SKM-1 (cell line): ENCODE measurements at regions not wholly inside any gene's neighbourhood (a gene's known extent, or its start where the extent isn't known, plus 50 kb on each side); places are given as distances from the start of the nearest gene placed in this dataset.

ENCODE experiments used
- DNase-seq: peaks from one replicate; lab custom pipeline; 2025; ENCODE audit not compliant: unreplicated experiment; lab: John Stamatoyannopoulos, UW

DNA sequence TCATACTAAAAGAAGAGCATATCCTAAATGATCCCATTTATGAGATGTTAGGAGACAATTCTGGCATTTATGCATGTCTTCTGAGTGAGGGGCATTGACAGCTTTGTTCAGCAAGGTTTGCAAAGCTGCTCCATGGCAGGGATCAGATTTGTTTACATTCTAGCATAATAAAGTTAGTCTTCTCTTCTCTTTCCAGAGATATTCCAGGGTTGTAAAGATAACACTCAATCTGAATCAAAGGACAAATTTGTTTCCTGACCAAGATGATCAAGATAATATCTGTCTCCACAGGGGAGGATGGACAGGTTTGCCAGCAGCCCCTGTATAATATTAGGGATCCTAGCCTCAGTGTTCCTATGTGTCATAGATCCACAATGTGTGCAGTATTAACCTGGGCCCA, 77.5 kb upstream of the ZC3H12C start:
- DNase-seq, result no peak

DNA sequence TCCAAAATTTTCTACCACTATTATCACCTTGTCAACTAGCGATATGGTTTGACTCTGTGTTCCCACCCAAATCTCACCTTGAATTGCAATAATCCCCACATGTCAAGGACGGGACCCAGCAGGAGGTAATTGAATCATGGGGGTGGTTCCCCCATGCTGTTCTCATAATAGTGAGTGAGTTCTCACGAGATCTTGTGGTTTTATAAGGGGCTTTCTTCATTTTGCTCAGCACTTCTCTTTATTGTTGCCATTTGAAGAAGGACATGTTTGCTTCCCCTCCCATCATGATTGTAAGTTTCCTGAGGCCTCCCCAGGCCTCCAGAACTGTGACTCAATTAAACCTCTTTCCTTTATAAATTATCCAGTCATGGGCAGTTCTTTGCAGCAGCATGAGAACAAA, 73.5 kb upstream of the ZC3H12C start:
- no peak for DNase-seq

DNA sequence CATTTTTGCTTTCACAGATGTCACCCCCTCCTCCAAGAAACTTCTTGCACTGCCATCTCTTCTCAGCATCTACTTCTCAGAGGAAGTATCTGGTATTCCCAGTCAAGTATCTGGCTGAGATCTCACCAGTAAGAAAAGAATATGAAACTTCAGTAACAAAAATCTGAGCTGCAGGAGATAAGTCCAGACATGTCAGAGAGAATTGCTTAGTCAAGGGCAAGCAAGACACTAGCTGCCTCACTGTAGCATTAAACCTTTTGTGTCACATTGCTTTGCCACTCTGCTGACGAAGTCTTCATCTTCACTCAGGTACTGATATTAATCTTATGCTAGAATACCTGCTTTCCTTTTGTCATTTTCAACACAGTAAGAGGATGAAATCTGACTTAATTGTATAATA, 70.6 kb upstream of the ZC3H12C start:
- no peak for DNase-seq

DNA sequence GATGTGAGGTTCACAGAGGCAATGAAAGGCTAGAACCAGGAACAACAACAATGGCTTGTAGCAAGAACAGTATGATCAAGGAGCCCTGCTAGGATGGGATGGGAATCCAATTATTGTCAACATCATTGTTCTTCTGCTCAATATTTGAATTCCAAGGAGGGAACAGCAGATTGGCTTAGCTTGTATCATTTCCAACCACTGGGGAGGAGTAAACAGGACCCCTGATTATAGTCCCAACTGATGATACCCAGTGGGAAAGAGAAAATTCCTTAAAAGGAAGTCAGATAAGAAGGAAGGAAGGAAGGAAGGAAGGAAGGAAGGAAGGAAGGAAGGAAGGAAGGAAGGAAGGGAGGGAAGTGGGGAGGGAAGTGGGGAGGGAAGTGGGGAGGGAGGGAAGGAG, 69.5 kb upstream of the ZC3H12C start:
- no peak for DNase-seq

DNA sequence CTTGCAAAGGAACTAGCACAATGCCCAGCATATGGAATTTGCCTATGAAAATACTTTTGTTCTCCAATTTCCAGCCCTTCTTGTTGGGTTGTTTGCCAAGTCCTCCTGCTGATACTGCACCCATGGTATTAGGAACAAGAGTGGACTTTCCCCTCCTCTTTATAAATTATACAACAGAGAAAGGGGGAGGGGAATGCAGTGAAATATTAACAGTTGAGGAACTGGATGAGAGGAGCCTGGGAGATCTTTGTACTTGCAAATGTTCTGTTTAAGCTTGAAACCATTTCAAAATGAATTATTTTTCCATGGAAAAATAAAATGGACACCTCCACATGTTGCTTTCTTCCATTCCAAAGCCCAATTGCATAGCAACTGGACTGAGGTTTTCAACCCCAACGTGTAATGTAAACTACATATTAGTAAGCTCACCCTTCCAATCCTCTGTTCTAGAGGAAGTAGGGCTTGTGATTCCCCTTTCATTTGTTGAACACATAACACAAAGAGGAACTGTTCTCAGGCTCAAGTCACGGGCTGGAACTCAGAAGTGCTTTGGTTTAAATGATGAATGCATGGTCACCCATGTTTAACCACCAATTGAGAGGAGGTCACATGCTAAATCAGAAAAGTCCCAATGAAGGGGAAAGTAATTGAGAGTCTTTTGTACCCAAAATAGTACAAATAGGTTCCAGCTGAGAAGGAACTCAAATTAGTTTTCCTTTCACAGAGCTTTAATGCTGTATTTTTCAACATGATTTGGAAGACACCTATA, 66.2 kb upstream of the ZC3H12C start:
- DNase-seq, result peak; percentile 52

DNA sequence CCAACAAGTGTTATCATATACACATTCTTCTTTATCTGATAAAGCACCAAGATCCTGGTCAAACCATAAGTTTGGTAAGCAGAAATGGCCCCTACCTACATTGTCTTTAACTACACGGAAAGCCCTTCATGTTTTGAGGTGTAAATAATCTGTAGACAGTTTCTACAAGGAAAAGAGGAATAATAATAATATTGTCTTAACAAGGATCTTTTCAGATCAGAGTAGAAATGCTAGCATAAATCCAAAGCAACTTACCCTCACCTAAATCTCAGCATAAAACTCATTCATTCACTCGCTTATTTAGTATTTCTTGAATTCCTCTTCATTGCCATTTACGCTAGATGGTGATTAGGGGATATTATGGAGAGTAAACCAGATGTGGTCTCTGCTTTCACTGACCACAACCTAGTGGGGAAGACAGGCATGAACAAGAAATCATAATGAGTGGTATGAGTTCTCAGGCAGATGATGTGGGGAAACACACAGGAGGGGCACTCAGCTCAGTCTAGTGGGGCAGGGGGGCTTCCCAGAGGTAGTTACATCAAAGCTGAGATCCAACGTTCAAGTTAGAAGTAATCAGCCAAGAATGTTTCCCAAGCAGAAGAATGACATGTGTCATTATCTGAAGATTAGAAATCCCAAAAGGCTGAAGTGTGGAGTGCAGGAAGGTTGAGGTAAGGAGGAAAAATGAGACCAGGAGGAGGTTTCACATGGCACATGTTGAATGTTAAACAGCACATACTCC, 65.4 kb upstream of the ZC3H12C start:
- DNase-seq, result no peak

DNA sequence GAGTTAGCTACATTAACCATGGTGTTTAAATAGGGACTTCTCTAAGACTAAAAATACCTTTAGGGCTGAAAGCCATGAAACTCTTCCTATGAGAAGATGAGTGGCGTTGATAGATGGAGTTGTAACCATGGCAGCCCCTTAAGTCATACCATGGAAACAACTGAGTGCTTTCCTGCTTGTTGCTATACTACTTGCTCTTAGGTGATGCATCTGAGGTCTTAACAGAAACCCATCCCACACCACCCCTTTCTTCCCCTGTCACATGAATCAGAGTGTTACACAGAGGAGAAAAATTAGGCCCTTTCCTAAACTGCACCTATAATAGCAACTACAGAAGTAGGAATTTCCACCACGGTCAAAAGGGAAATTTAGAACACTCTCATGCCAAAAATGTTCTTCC, 64.3 kb upstream of the ZC3H12C start:
- DNase-seq, result no peak

DNA sequence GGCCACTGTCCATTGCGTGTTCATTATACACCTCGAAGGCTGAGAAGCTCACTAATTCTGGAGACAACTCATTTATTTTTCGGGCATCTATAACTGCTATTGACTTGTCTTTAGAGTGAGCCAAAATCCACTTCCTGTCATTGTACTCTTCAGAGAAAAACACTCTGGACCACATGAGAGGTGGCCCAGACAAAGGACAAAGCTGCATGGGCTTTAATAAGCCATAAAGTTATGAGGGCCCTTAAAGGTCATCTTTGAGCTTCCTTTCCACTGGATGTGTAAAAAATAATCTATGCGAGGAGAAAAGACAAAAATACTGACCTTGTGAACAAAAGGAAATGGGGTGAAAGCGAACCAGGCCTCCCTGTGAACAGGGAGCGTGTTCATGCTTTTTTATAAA, 63.5 kb upstream of the ZC3H12C start:
- DNase-seq, result no peak

DNA sequence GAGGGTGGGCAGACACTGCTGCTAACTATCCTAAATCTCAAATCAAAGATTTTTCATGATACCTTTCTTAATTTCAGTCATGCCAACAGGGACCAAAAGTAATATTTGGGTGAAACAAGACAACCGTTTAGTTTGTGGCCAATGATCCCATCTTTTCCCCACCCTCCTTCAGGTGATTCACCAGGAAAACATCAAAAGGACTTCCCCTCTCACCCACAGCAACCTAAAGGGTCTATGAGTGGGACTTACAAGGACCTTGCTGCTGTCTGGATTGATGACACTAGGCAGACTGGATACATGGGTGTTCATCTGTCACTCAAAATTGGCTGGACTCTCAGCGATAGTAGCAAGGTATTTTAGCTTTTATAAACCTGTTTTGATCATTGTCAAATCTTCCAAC, 62.0 kb upstream of the ZC3H12C start:
- no peak for DNase-seq

DNA sequence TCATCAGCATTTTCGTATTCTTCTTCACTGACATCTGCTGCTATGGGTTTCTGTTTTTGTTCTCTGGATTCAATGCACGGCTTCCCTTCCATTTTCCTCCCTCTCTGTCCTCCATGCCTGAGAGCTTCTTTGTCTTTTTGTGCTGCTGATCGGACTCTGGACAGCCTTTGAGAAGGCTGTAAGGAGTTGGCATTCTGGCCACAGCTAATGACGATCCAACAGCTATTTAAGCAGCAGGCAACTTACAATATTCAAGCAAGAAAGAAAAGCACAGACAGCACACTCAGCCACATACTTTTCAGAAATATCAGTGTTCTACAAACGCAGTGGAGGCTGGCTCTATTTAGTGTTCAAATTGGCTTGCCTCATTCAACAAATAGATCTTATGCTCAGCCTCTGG, 60.9 kb upstream of the ZC3H12C start:
- DNase-seq, result no peak

DNA sequence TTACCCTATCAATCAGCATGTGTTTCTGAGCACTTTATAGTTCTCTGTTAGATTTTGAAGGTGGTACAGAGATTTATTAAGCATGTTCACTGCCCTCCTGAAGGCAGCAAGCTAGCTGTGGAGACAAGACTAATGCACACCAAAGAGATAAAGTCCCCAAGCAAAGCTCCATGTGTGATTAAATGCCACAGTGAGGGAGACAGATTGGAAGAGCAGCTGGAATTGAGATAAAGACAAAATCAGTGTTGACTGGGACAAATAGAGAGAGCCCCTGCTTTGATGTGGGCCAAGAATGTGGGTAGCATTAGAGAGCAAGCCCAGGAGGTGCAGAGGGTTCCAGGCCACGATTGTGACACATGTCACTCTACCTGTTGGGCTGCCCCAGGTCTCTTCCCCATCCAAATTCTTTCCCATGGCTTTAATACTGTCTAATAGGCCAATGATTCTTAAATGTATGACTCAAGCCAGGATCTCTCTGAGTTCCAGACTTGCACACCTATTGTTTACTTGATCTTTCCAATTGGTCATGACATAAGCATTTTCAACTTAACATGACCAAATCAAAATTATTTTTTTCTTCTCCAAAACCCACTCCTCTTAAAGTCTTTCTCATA, 60.1 kb upstream of the ZC3H12C start:
- no peak for DNase-seq

DNA sequence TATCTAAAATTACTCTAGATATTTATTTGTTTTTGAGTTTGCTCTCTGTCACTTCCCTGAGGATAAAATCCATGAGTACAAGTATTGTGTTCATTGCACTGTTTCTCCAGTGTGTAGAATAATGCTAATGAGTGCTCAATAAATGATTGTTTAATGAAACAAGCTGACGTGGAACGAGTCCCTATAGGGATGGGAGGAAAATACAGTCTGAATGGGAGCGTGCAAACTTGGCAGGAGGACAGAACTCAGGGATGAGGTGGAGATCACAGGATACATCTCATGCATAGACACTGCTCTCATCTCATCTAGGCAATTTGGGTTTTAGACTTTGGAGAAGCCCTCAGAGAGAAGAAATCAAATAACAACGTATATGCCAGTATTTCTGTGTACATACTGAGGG, 58.4 kb upstream of the ZC3H12C start:
- DNase-seq, result no peak

DNA sequence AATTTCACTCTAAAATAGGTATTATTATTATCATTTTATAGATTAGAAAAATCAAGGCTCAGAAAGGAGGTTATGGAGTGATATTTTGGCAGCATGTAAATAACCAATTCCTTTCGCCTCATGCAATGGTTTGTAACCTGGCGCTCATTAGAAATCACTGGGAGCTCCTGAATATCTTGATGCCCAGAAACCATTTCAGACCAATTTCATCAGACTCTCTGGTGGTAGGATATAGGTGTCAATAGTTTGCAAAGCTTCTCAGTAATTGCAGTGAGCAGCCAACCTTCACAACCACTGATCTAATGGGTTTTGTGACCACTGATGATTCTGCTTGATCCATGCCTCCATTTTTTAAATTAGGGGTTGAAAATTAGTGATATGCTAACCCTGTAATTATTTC, 57.8 kb upstream of the ZC3H12C start:
- no peak for DNase-seq

DNA sequence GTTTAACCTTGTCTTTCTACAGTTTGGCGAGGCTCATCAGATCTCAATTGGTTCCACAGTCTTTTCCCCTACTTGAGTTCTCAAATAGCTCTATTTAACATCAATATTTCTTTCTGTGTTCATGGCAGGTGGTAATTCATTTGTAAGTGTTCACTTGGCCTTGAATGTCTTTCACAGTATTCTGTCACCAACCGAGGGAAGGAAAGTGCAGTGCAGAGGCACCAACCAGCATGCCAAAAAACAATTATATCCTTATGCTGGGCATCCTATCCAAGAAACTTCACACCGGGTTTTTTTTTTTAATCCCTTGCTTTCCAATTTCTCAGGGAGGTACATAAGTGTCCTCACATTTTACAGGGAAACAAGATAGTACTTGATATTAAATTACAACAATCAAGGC, 55.0 kb upstream of the ZC3H12C start:
- DNase-seq, result no peak
